Naive thymus-derived CD8-positive, alpha-beta T cell (primary cell): ENCODE measurements at regions not wholly inside any gene's neighbourhood (a gene's known extent, or its start where the extent isn't known, plus 50 kb on each side); places are given as distances from the start of the nearest gene placed in this dataset.
"Not testable (repeated sequence)": the region's sequence is repeated elsewhere in the genome, so short reads cannot be mapped to it uniquely, and the experiment has no call there.

Experiments used
- ATAC-seq, 2 donors: fragments of 150-1000 bp; cut with Tn5 transposase in 1 of 2; sonication (Bioruptor Pico), chemical (Tn5 transposase) in 1 of 2; 1 replicate in 1 of 2; 2 replicates in 1 of 2; pipeline ENCODE4 v1.10.0; 2021; ENCODE audit warnings: mild to moderate bottlenecking in 2 of 2, moderate library complexity in 2 of 2
- POLR2A ChIA-PET: fragments of 350-600 bp; sonication (Branson Sonifier 250); formaldehyde crosslinking; loops from one replicate; lab custom pipeline; 2021; ENCODE audit warnings: antibody characterized with exemption; lab: Charles Lee
- DNase-seq, 10 donors: peaks; one replicate each; pipeline versions ENCODE4 v3.0.0 to v3.0.0-alpha.2; 2020 to 2022
- H3K27ac Mint-ChIP-seq, 10 donors: one replicate each; pipeline ENCODE4 v1.8.0; 2020 to 2022; ENCODE audit warnings: mild to moderate bottlenecking in 10 of 10, mixed read lengths in 10 of 10, moderate library complexity in 4 of 10, inconsistent platforms in 1 of 10
- H3K27me3 Mint-ChIP-seq, 5 donors: one replicate each; pipeline ENCODE4 v1.8.0; 2021 to 2022; ENCODE audit warnings: mixed read lengths in 5 of 5
- H3K36me3 Mint-ChIP-seq, 3 donors: one replicate each; pipeline ENCODE4 v1.8.0; 2020 to 2022; ENCODE audit warnings: mixed read lengths in 3 of 3, mild to moderate bottlenecking in 2 of 3, inconsistent platforms in 1 of 3
- H3K4me1 Mint-ChIP-seq, 4 donors: one replicate each; pipeline ENCODE4 v1.8.0; 2021 to 2022; ENCODE audit warnings: mixed read lengths in 4 of 4
- H3K4me3 Mint-ChIP-seq, 10 donors: one replicate each; pipeline ENCODE4 v1.8.0; 2020 to 2022; ENCODE audit warnings: mild to moderate bottlenecking in 10 of 10, mixed read lengths in 10 of 10, moderate library complexity in 6 of 10, inconsistent platforms in 1 of 10
- H3K9me3 Mint-ChIP-seq, 9 donors: one replicate each; pipeline ENCODE4 v1.8.0; 2020 to 2022; ENCODE audit warnings: mixed read lengths in 9 of 9, mild to moderate bottlenecking in 3 of 9, inconsistent platforms in 1 of 9, moderate library complexity in 1 of 9

- POLR2A ChIA-PET, result no interaction called here
- peaks cover 0 to 3% (median 0%) of the 10 kb centered on the region in 5 donors for H3K27me3 Mint-ChIP-seq
- no peak for DNase-seq
- no peak for ATAC-seq
- no peaks in the 10 kb centered on the region for H3K4me1 Mint-ChIP-seq
- H3K9me3 Mint-ChIP-seq, result peaks cover 0 to 2% (median 0%) of the 10 kb centered on the region in 9 donors
- H3K4me3 Mint-ChIP-seq, result no peak overlapping the region
- H3K27ac Mint-ChIP-seq, result no peak overlapping the region
- no peaks in the 10 kb centered on the region for H3K36me3 Mint-ChIP-seq
Measured at GRCh38 chr11:87897071-87897470, 278.2 kb downstream of the RAB38 start.

DNA sequence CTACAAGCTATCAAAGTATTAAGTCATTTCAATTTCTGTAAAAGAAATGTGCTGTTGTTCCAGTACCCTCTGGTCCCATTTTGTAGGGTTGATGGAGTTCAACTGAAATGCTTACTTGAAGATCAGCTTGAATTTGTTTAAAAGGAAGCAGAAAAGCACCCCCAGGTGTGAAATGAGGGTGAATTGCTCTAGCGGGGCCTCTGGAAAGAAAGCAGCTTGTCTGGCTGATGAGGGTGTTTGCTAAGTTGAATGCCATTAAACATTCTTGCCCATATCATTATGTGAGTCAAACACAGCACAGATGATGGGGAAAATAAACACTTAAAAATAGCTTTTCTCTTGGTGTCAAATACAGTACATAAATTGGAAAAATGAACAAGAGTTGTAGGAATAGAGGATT, 280.3 kb downstream of the RAB38 start:
- DNase-seq (no peak), ATAC-seq (no peak)
- Mint-ChIP-seq H3K36me3 (no peaks in the 10 kb centered on the region), H3K9me3 (no peaks in the 10 kb centered on the region), H3K4me1 (no peaks in the 10 kb centered on the region), H3K27ac (no peak overlapping the region), H3K4me3 (no peak overlapping the region), H3K27me3 (peaks cover 0 to 3% (median 0%) of the 10 kb centered on the region in 5 donors)
- POLR2A ChIA-PET, result no interaction called here

DNA sequence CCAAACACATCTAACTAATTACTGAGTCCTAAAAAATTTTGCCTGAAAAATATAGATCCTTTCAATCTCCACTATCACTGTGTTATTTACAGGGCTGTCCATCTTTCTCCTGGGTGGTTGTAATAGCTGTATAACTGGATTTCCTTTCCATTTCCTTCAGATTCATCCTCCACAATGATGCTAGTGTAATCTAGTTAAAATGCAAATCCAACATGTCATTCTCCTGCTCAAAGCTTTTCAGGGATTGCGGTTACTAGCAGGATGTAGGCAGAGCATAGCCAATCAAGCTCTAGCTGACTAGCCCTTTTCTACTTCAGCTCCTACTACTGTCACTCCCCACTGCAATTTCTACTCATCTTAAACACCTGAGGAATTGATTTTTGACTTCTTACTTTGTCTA, 283.0 kb downstream of the RAB38 start:
- no peak for ATAC-seq
- Mint-ChIP-seq H3K9me3 (no peaks in the 10 kb centered on the region), H3K27me3 (no peaks in the 10 kb centered on the region), H3K27ac (no peak overlapping the region), H3K36me3 (no peaks in the 10 kb centered on the region), H3K4me1 (no peaks in the 10 kb centered on the region), H3K4me3 (no peak overlapping the region)
- DNase-seq, result no peak
- POLR2A ChIA-PET, result no interaction called here

DNA sequence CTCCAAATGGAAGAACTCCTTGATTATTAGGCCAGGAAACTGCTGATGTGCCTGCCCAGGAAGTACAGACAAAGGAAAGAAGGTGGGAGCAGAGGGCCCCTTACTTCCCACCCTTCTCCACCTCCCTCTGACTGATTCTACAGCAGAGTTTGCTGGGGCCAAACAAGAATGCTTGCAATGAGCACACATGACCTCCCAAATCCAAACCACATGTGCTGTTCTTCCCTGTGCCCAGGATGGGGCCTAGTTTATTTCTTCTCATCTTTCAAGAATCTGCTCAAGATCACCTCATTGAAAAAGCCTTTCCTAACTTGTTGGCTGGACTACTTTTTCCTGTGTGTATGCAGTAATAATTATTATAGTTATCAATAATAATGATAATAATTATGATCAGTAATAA, 286.1 kb downstream of the RAB38 start:
- Mint-ChIP-seq H3K4me3 (no peak overlapping the region), H3K27ac (no peak overlapping the region), H3K9me3 (no peaks in the 10 kb centered on the region), H3K4me1 (no peaks in the 10 kb centered on the region), H3K36me3 (no peaks in the 10 kb centered on the region), H3K27me3 (peaks cover 0 to 6% (median 4%) of the 10 kb centered on the region in 5 donors)
- POLR2A ChIA-PET, result no interaction called here
- DNase-seq (no peak), ATAC-seq (no peak)

- DNase-seq, ATAC-seq, POLR2A ChIA-PET, H3K9me3 Mint-ChIP-seq, H3K4me3 Mint-ChIP-seq, H3K27ac Mint-ChIP-seq, H3K4me1 Mint-ChIP-seq, H3K36me3 Mint-ChIP-seq: not testable (repeated sequence)
- H3K27me3 Mint-ChIP-seq, result peaks cover 0 to 13% (median 4%) of the 10 kb centered on the region in 5 donors
Measured at GRCh38 chr11:87885084-87885483, 290.2 kb downstream of the RAB38 start.

DNA sequence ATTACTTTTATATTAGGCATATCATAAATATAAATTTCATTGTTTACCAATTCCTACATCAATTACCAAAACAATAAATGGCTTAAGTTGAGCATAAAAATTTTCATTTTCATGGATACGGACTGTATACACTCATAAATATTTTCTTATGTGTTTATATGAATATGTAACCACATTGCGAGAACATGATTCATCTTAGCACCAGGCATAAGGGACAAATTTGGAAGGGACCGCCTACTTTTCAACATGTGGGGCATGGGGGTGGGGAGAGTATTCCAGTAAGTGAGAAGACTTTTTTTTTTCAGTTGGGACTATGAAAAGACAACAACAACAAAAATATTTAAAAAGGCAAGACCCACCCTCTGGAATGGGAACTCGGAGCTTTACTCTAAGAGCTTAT, 296.1 kb downstream of the RAB38 start:
- Mint-ChIP-seq H3K9me3 (no peaks in the 10 kb centered on the region), H3K27me3 (peaks cover 0 to 7% (median under 1%) of the 10 kb centered on the region in 5 donors), H3K36me3 (no peaks in the 10 kb centered on the region), H3K4me1 (no peaks in the 10 kb centered on the region), H3K27ac (no peak overlapping the region), H3K4me3 (no peak overlapping the region)
- DNase-seq (no peak), ATAC-seq (no peak)
- POLR2A ChIA-PET, result no interaction called here

DNA sequence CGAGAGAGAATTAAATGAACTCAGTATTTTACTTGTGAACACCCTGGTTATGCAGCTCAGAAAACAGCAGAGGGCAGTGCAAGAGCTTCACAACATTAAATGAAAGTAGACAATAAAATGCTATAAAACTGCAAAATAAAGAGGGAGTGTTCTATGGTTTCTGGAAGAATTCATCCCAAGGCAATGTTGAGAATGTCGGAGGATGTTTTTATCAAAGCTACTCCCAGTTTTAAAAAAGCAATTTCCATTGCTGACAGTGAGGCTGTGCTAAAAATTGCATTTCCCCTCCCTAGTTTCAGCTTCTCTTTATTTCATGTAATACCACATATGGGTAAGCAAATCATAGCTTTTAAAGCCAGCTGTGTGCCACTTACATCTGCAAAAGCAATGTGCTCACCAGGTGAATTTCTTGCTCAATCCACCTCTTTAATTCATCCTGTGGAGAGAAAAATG, 296.8 kb downstream of the RAB38 start:
- H3K4me3 Mint-ChIP-seq, result no peak overlapping the region
- no peak overlapping the region for H3K27ac Mint-ChIP-seq
- POLR2A ChIA-PET, result no interaction called here
- H3K36me3 Mint-ChIP-seq, result no peaks in the 10 kb centered on the region
- DNase-seq (no peak), ATAC-seq (no peak)
- peaks cover 0 to 4% (median 0%) of the 10 kb centered on the region in 5 donors for H3K27me3 Mint-ChIP-seq
- no peaks in the 10 kb centered on the region for H3K4me1 Mint-ChIP-seq
- H3K9me3 Mint-ChIP-seq, result no peaks in the 10 kb centered on the region

- Mint-ChIP-seq H3K36me3 (no peaks in the 10 kb centered on the region), H3K4me1 (no peaks in the 10 kb centered on the region), H3K4me3 (no peak overlapping the region), H3K9me3 (no peaks in the 10 kb centered on the region), H3K27me3 (no peaks in the 10 kb centered on the region), H3K27ac (no peak overlapping the region)
- POLR2A ChIA-PET, result no interaction called here
- DNase-seq, result no peak
- no peak for ATAC-seq
Measured at GRCh38 chr11:87871056-87871455, 304.2 kb downstream of the RAB38 start.

DNA sequence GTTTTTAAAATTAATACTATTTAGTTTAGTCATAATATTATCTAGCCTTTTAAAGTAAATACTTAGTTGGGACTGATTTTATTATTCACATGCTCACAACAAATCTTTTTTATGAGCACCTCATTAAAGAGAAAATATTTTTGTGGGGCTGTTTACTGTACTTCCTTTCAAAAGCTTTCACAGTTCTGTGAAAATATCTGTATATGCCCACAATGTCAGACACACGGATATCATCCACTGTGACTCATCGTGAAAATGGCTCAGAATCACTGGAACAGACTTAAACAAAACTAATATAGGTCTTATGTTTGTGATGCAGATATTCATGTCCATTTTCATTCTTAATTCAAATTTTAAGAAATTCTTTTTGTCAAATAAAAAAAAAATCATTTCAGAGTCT, 305.2 kb downstream of the RAB38 start:
- POLR2A ChIA-PET, result no interaction called here
- H3K9me3 Mint-ChIP-seq, result peaks cover 0 to 5% (median 0%) of the 10 kb centered on the region in 9 donors
- no peaks in the 10 kb centered on the region for H3K36me3 Mint-ChIP-seq
- peaks cover 0 to under 1% (median 0%) of the 10 kb centered on the region in 5 donors for H3K27me3 Mint-ChIP-seq
- DNase-seq (no peak), ATAC-seq (no peak)
- no peak overlapping the region for H3K4me3 Mint-ChIP-seq
- no peaks in the 10 kb centered on the region for H3K4me1 Mint-ChIP-seq
- H3K27ac Mint-ChIP-seq, result no peak overlapping the region

- Mint-ChIP-seq H3K4me1 (no peaks in the 10 kb centered on the region), H3K27me3 (peaks cover 0 to 4% (median 0%) of the 10 kb centered on the region in 5 donors), H3K9me3 (peaks cover 0 to 10% (median 0%) of the 10 kb centered on the region in 9 donors), H3K36me3 (no peaks in the 10 kb centered on the region), H3K4me3 (no peak overlapping the region), H3K27ac (no peak overlapping the region)
- no peak for DNase-seq
- no peak for ATAC-seq
- POLR2A ChIA-PET, result no interaction called here
Measured at GRCh38 chr11:87866951-87867350, 308.3 kb downstream of the RAB38 start.

- Mint-ChIP-seq H3K27ac (no peak overlapping the region), H3K4me3 (no peak overlapping the region), H3K27me3 (peaks cover 0 to 4% (median 0%) of the 10 kb centered on the region in 5 donors), H3K4me1 (no peaks in the 10 kb centered on the region), H3K36me3 (no peaks in the 10 kb centered on the region), H3K9me3 (peaks cover 0 to 10% (median 0%) of the 10 kb centered on the region in 9 donors)
- POLR2A ChIA-PET, result no interaction called here
- ATAC-seq (no peak), DNase-seq (no peak)
Measured at GRCh38 chr11:87861030-87861429, 314.2 kb downstream of the RAB38 start.

GRCh38 chr11:87859636-87860035, 315.6 kb downstream of the RAB38 start:
- Mint-ChIP-seq H3K4me1 (no peaks in the 10 kb centered on the region), H3K27me3 (peaks cover 0 to 3% (median 0%) of the 10 kb centered on the region in 5 donors), H3K9me3 (peaks cover 0 to 3% (median 0%) of the 10 kb centered on the region in 9 donors), H3K27ac (no peak overlapping the region), H3K4me3 (no peak overlapping the region), H3K36me3 (no peaks in the 10 kb centered on the region)
- ATAC-seq (no peak), DNase-seq (no peak)
- POLR2A ChIA-PET, result no interaction called here

DNA sequence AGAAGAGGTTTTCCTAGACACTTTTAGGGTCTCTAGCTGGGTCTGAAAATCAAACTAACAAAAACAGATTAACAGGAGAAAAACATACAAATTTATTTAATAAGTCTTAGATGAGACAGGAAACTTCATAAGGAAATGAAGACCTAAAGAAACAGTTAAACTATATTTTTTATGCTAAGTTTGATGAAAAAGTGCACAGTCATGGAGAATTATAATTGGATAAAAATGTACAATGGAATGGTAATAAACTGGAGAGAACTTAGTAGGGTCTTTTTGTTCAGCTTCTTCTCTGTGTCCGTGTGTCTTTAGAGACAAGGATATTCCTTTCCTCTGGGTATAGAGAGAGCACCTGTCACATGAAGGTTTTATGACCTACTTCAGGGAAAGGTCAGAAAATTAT, 323.4 kb downstream of the RAB38 start:
- peaks cover 0 to 16% (median 0%) of the 10 kb centered on the region in 9 donors for H3K9me3 Mint-ChIP-seq
- H3K27me3 Mint-ChIP-seq, result peaks cover 0 to 1% (median 0%) of the 10 kb centered on the region in 5 donors
- DNase-seq (no peak), ATAC-seq (no peak)
- POLR2A ChIA-PET, result no interaction called here
- H3K36me3 Mint-ChIP-seq, result no peaks in the 10 kb centered on the region
- H3K27ac Mint-ChIP-seq, result no peak overlapping the region
- H3K4me1 Mint-ChIP-seq, result no peaks in the 10 kb centered on the region
- H3K4me3 Mint-ChIP-seq, result no peak overlapping the region

DNA sequence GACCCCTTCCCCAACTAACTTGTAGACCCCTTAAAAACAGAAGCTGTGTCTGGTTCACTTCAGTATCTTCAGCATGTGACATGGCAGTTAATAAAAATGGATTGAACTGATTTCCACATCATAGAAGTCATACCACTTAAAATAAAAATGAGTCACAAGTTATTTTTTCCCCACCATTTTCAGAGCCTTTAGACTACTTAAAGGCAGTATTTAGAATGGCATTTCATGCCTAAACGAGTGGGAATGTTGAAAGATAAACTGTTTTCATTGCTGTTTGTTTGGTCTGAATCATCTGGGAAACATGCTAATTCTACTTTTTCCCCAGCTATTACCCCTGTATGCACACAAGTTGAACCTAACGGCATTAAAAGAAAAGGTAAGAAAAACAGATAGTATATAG, 324.0 kb downstream of the RAB38 start:
- H3K4me1 Mint-ChIP-seq, result no peaks in the 10 kb centered on the region
- H3K27ac Mint-ChIP-seq, result no peak overlapping the region
- POLR2A ChIA-PET, result no interaction called here
- ATAC-seq (no peak), DNase-seq (no peak)
- no peaks in the 10 kb centered on the region for H3K36me3 Mint-ChIP-seq
- peaks cover 0 to 16% (median 0%) of the 10 kb centered on the region in 9 donors for H3K9me3 Mint-ChIP-seq
- H3K4me3 Mint-ChIP-seq, result no peak overlapping the region
- peaks cover 0 to 1% (median 0%) of the 10 kb centered on the region in 5 donors for H3K27me3 Mint-ChIP-seq
